Endodermal cell (in vitro differentiated cells): ENCODE measurements at regions not wholly inside any gene's neighbourhood (a gene's known extent, or its start where the extent isn't known, plus 50 kb on each side); places are given as distances from the start of the nearest gene placed in this dataset.

Experiments
- DNase-seq: peaks from one replicate; pipeline ENCODE4 v3.0.0-alpha.2; 2017
- H3K27ac ChIP-seq: 2 replicates; pipeline ENCODE4 v1.5.1; 2013; ENCODE audit warnings: mild to moderate bottlenecking, low read depth, low read length, moderate library complexity
- H3K27me3 ChIP-seq: 2 replicates; pipeline ENCODE4 v1.6.1; 2013; ENCODE audit warnings: mild to moderate bottlenecking, low read length, moderate library complexity; ENCODE audit not compliant: insufficient read depth, control insufficient read depth, poor library complexity, severe bottlenecking
- H3K36me3 ChIP-seq: 2 replicates; pipeline ENCODE4 v1.7.0; 2013; ENCODE audit warnings: mild to moderate bottlenecking, low read length, moderate library complexity; ENCODE audit not compliant: control insufficient read depth, insufficient read depth
- H3K4me1 ChIP-seq: one replicate; pipeline ENCODE4 v1.7.0; 2013; ENCODE audit warnings: low read length; ENCODE audit not compliant: control insufficient read depth, insufficient read depth
- H3K4me3 ChIP-seq: 2 replicates; pipeline ENCODE4 v1.5.1; 2013; ENCODE audit warnings: mild to moderate bottlenecking, low read length, moderate library complexity
- H3K9ac ChIP-seq: 2 replicates; pipeline ENCODE4 v1.6.1; 2013; ENCODE audit warnings: mild to moderate bottlenecking, low read length, moderate library complexity; ENCODE audit not compliant: poor library complexity, severe bottlenecking; ENCODE audit errors: extremely low read depth
- H3K9me3 ChIP-seq: 2 replicates; pipeline ENCODE4 v1.6.1; 2013; ENCODE audit warnings: mild to moderate bottlenecking, low read length, moderate library complexity; ENCODE audit not compliant: control insufficient read depth
- H3K27ac Mint-ChIP-seq: 2 replicates; pipeline ENCODE4 v1.8.0; 2020; ENCODE audit warnings: mixed read lengths
- H3K27me3 Mint-ChIP-seq: 2 replicates; pipeline ENCODE4 v1.8.0; 2021; ENCODE audit warnings: mild to moderate bottlenecking, mixed read lengths; ENCODE audit not compliant: insufficient read depth
- H3K36me3 Mint-ChIP-seq: 2 replicates; pipeline ENCODE4 v1.8.0; 2020; ENCODE audit warnings: low read depth, mixed read lengths
- H3K4me1 Mint-ChIP-seq: 2 replicates; pipeline ENCODE4 v1.8.0; 2020; ENCODE audit warnings: mixed read lengths
- H3K4me3 Mint-ChIP-seq: 2 replicates; pipeline ENCODE4 v1.8.0; 2020; ENCODE audit warnings: mild to moderate bottlenecking, moderate library complexity, mixed read lengths
- H3K9me3 Mint-ChIP-seq: 2 replicates; pipeline ENCODE4 v1.8.0; 2020; ENCODE audit warnings: mild to moderate bottlenecking, mixed read lengths
- CTCF ChIP-seq: fragments of 200-600 bp; sonication (generic); conservative IDR thresholded peaks from 2 replicates; pipeline ENCODE4 v1.5.0; 2021; ENCODE audit warnings: antibody characterized with exemption, mild to moderate bottlenecking
- WGBS, 2 experiments: methylation state at CpG; one replicate each; pipeline versions ENCODE4 v1.1.5 to v1.1.7; 2013; ENCODE audit warnings: missing lambda C conversion rate in 2 of 2, mixed read lengths in 1 of 2; ENCODE audit not compliant: insufficient coverage in 1 of 2, insufficient read length in 1 of 2; 5-methylcytosine and 5-hydroxymethylcytosine counted together

GRCh38 chr14:105933238-105933637 lies 406.9 kb downstream of the TMEM121 start:
- 49 to 63% methylated on average over 4 to 7 of the region's 7 CpGs for WGBS, 2 experiments
- Histone ChIP-seq H3K4me3 (no peak overlapping the region), H3K27ac (no peak overlapping the region), H3K36me3 (no peaks in the 10 kb centered on the region), H3K9ac (no peak overlapping the region), H3K27me3 (no peaks in the 10 kb centered on the region), H3K4me1 (no peaks in the 10 kb centered on the region), H3K9me3 (peaks cover 68% of the 10 kb centered on the region)
- Mint-ChIP-seq H3K4me1 (no peaks in the 10 kb centered on the region), H3K9me3 (peaks cover 95% of the 10 kb centered on the region), H3K4me3 (no peak overlapping the region), H3K27me3 (no peaks in the 10 kb centered on the region), H3K36me3 (peaks cover 3% of the 10 kb centered on the region), H3K27ac (no peak overlapping the region)
- no peak for TF ChIP-seq CTCF
- DNase-seq: peak; percentile 3

- H3K4me1 Mint-ChIP-seq: no peaks in the 10 kb centered on the region
- H3K36me3 ChIP-seq: no peaks in the 10 kb centered on the region
- H3K9me3 Mint-ChIP-seq: peaks cover 95% of the 10 kb centered on the region
- peaks cover 83% of the 10 kb centered on the region for H3K9me3 ChIP-seq
- no peaks in the 10 kb centered on the region for H3K27me3 ChIP-seq
- peaks cover 3% of the 10 kb centered on the region for H3K36me3 Mint-ChIP-seq
- DNase-seq: peak; percentile 7
- no peaks in the 10 kb centered on the region for H3K4me1 ChIP-seq
- H3K4me3 ChIP-seq: no peak overlapping the region
- H3K27ac Mint-ChIP-seq: no peak overlapping the region
- WGBS, 2 experiments: 60% methylated on average over 2 to 3 of the region's 3 CpGs
- H3K4me3 Mint-ChIP-seq: no peak overlapping the region
- H3K9ac ChIP-seq: no peak overlapping the region
- no peaks in the 10 kb centered on the region for H3K27me3 Mint-ChIP-seq
- TF ChIP-seq CTCF: no peak
- no peak overlapping the region for H3K27ac ChIP-seq
These were observed 409.0 kb downstream of the TMEM121 start for GRCh38 chr14:105935384-105935783.

- no peaks in the 10 kb centered on the region for H3K36me3 ChIP-seq
- Mint-ChIP-seq H3K27me3 (no peaks in the 10 kb centered on the region), H3K36me3 (no peaks in the 10 kb centered on the region), H3K27ac (no peak overlapping the region), H3K4me1 (no peaks in the 10 kb centered on the region), H3K9me3 (peaks cover 96% of the 10 kb centered on the region), H3K4me3 (no peak overlapping the region)
- no peak overlapping the region for H3K9ac ChIP-seq
- H3K27me3 ChIP-seq: no peaks in the 10 kb centered on the region
- TF ChIP-seq CTCF: no peak
- no peaks in the 10 kb centered on the region for H3K4me1 ChIP-seq
- H3K27ac ChIP-seq: no peak overlapping the region
- H3K4me3 ChIP-seq: no peak overlapping the region
- 84 to 85% methylated on average over 9 to 11 of the region's 11 CpGs for WGBS, 2 experiments
- H3K9me3 ChIP-seq: peaks cover 82% of the 10 kb centered on the region
- DNase-seq: peak; percentile 17
These were observed 411.1 kb downstream of the TMEM121 start for GRCh38 chr14:105937253-105938054.
